NCI-H2171 (cell line): ENCODE measurements at regions not wholly inside any gene's neighbourhood (a gene's known extent, or its start where the extent isn't known, plus 50 kb on each side); places are given as distances from the start of the nearest gene placed in this dataset.
"Not testable (repeated sequence)": the region's sequence is repeated elsewhere in the genome, so short reads cannot be mapped to it uniquely, and the experiment has no call there.

Source experiments
- DNase-seq: peaks from one replicate; lab custom pipeline; 2025; lab: John Stamatoyannopoulos, UW

DNA sequence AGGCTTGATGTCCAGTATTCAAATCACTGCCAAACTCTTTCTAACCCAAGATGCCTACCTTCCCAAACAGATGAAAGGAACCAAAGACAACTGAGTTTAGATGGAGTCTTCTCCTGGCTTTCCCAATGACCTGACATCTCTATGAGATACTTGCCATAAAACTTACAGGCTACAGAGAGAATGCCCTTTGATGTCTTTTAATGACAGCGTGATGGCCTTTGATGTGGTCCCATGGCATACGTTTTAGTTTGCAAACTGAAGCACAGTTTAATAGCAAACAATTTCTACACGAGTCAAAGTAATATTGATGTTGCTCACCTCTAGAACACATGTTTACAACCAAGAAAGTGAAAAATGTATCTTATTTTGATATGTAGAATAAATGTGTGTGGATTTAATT lies 73.2 kb downstream of the ZIC4 start:
- DNase-seq: no peak

- no peak for DNase-seq
Observed at GRCh38 chr3:147328711-147329110, 77.6 kb downstream of the ZIC4 start.

DNA sequence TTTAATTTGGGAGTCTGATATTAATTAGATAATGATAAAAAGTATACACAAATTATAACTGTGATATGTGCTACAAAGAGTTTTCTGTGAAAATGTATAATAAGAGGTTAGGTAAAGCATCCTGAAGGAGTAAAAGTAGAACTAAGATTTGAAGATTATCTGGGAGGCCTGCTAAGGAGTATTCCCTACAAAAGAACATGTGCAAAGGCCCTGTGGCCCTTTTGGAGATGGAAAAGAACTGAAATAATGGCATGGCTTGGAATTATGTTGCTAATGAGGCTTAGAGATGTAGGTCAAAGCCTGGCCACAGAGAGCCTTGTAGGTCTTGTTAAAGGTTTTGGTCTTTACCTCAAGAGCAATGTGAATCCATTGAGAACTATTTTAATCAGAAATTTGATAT lies 82.0 kb downstream of the ZIC4 start:
- no peak for DNase-seq

- DNase-seq: no peak
Observed at GRCh38 chr3:147318900-147319299, 87.4 kb downstream of the ZIC4 start.

- DNase-seq: not testable (repeated sequence)
Observed at GRCh38 chr3:147317080-147317479, 89.3 kb downstream of the ZIC4 start.

DNA sequence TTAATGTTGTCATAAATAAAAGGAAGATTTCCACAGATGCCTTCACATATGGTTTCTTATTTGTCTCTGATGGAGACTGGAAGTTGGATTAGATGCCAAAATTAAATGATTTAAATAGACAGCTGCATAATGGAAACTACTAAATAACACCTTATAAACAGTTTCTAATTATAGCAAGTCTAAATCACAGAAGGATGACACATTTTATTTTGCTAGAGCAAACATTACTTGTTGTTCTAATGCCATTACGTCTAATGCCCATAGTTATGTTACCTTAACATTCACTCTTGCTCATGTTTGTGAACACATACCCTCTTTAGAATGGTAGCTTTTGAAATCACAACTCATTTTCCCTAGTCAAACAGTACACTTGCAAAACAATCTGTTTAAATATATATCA lies 92.8 kb downstream of the ZIC4 start:
- DNase-seq: no peak

DNA sequence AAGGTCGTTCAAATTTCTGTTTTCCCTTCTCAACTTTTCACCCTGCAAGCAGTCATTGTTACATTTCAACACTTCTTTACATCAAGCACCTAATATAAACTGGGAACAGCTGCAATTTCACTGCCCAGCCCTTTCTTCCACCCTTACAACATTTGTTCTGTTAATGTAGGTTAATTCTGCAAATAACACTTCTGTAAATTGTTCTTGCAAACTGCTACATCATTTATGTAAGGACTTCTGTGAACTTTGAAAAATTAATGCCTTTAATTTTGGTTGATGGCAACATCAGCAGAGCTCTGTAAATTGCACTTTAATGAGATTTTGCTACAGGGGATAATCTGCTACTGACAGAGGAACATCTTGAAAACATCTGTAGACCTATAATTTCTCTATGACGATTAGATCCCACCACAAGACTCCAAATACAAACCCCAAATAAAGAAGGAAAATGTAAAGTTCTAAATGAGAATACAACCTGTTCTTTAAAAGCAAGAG lies 93.5 kb downstream of the ZIC4 start:
- no peak for DNase-seq

DNA sequence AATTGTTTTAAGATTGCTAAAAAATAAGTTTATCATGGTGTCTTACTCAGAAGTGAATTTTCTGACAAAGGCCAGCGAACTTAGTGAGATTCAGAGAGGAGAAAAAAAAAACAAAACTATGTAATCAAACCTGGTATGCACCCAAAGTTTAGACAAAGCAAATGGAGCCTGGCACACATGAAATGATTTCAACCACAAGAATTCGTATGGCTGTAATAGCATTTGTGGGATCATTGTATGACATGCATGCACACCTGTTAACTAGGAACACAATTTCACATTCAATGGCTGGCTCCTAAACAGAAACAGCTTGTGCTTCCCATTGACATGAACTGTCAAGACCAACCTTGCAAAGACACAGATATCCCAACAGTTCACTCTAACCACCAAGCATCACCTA lies 94.6 kb downstream of the ZIC4 start:
- no peak for DNase-seq

GRCh38 chr3:147305533-147306250 lies 100.7 kb downstream of the ZIC4 start:
- DNase-seq: no peak

GRCh38 chr3:147304756-147305155 lies 101.6 kb downstream of the ZIC4 start:
- no peak for DNase-seq

DNA sequence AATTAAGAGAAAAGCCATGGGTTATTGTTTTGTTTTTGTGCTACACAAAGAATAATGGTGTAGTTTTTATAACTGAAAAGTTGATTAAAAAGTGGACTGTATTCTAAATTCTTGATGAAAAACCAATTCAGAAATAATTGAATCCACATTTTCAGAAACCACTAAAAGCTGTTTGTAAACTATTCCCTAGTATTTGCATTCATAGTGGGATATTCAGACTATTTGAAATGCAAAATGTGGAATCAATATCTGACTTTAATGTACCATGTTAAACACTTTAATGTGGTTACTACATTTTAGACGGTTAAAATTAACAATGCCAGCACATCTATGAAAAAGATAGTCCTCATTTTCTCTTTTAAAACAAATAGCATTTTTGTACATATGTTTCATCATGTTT lies 104.6 kb downstream of the ZIC4 start:
- DNase-seq: no peak

- no peak for DNase-seq
Observed at GRCh38 chr3:147299656-147300055, 106.7 kb downstream of the ZIC4 start.

DNA sequence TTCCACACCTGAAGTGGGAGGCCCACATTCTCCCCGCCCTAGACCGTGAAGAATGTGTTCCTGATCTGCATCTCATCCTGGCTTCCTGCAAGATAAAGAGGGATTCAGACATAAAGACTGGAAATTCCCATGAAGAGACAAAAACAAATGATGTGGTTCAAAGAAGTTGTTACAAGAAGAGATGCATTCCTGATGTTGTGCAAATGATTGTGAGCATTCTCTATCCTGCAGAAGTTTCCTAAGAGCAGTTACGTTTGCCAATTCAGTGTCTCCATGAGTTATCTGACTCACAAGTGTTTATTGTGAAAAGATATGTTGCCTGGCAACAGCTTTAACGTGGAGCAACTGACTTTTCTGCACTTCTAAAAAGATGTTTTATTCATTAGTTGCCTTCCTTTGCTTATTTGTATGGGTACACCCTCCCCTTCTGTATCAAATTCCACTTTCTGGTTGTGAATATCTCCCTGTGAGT lies 107.8 kb downstream of the ZIC4 start:
- DNase-seq: no peak

DNA sequence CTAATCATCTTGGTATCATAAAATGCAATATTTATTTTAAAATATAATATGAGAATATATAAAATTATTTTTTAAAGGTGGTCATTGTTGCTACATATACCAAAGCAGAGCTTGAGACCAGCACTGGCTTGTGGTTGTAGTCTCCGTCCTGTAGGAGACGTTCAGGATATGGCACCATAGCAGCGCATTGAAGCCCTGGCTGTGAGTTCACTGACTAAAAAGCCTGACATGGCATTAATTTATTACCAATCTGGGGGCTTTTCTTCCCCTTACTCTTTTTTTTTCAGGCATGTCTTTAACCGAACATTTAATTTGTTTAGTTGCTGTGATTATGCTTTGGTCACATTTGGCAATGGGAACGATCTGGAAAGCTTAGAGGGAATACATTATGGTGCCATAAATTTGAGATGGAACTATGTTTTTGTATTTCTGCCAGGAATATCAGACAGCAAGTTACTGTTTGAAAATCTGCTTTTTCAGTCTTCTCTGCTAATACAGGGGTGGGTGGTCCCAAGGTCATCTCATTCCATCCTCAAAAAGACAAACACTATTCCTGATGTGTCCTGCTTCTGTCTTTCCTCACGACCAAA lies 108.5 kb downstream of the ZIC4 start:
- DNase-seq: no peak

- DNase-seq: not testable (repeated sequence)
Observed at GRCh38 chr3:147287370-147287769, 119.0 kb downstream of the ZIC4 start.

DNA sequence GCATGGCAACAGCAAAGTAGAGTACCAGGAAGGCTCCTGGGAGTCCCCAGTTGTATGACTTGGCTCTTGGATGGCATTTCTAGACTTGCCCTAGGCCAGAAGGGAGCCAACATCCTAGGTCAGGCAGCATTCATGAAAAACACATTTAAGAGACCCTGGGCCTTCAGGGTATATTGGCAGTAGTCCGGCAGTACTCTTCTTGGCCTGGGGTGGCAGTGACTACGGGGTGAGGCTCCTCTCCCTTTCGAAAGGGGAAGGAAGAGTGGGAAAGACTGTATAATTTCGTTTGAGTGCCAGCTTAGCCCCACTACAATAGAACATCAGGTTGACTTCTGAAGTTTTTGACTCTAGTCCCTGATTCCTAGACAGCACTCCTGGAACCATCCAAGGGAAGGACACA lies 136.4 kb downstream of the ZIC4 start:
- no peak for DNase-seq

GRCh38 chr3:147267434-147267833 lies 138.9 kb downstream of the ZIC4 start:
- no peak for DNase-seq

DNA sequence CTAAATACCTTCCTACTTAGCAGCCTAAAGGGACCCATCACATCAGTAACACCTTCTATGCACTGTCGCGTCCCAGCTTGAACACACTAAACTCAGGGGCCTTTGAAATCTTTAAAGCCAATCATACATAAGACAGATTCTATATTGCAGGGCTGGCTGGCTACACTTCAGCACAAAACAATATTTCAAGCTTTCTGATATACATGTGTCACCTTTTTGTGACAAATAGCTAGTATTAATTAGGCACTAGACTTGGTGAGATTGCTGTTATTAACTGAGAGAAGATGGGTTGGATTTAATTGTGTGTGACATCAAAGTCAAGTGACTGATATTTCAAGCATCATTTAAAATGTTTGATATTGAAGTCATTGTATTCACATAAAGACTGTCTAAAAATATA lies 148.4 kb downstream of the ZIC4 start:
- DNase-seq: no peak

GRCh38 chr3:147256739-147257138 lies 149.6 kb downstream of the ZIC4 start:
- DNase-seq: no peak

DNA sequence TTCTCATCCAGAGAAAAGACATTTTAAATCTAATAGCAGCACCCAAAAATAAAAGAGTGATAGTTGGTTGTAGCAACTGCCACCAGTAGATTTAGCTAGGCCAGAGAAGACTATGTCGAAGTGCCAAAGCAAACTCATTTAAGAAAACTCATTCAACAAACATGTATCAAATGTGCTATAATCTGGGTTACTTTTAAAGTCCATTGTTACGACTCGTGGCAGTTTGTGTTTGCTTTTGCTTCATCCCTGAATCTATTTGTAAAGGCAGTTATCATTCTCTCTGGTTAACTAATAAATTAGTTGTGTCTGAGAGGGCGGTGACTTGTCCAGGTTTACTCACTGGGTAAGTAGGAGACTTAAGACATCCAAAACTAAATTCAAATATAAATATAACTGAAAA lies 159.4 kb downstream of the ZIC4 start:
- DNase-seq: no peak

GRCh38 chr3:147245638-147246037 lies 160.7 kb downstream of the ZIC4 start:
- not testable (repeated sequence) for DNase-seq

- not testable (repeated sequence) for DNase-seq
Observed at GRCh38 chr3:147245022-147245421, 161.3 kb downstream of the ZIC4 start.

DNA sequence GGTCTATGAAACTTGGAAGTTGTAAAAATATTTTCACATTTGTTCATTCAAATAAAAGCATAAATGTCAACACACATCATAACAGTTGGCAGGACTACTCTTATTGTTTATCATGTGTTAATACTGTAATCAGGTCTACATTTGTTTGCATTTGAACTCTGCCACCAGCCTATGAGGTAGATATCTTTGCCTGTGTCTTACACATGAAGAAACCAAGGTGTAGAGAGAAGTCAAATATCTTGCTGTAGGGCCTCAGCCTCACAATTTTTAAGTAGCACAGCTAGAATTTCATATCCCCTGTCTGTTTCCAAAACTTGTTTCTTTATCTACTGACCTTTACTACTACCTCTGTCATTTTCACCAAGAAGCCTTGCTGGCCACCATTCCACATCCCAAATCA lies 161.9 kb downstream of the ZIC4 start:
- DNase-seq: no peak

DNA sequence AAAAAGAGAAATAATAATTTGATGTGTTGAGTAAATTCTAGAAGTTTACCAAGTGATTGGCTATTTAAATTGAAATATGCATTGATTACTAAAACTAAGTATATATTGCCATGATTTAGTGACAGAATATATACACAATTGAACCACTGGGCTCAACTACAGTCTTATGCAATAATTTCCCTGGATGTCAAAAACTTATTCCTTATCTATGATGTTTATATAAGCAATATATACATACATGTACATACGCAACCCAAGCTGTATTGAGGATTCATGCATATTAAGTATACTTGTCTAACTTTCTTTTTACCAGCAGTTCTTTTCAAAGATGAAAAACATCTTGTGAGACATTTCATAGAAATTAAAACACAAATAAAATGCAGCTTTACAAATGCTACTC lies 165.8 kb downstream of the ZIC4 start:
- DNase-seq: no peak
